Tibial nerve (tissue), 4 donors: ENCODE measurements at regions not wholly inside any gene's neighbourhood (a gene's known extent, or its start where the extent isn't known, plus 50 kb on each side); places are given as distances from the start of the nearest gene placed in this dataset.
"Not testable (repeated sequence)": the region's sequence is repeated elsewhere in the genome, so short reads cannot be mapped to it uniquely, and the experiment has no call there.

ENCODE experiments used
- DNase-seq, 2 donors: peaks; one replicate each; pipeline ENCODE4 v3.0.0-alpha.2; 2019; ENCODE audit warnings: low spot score in 2 of 2
- H3K27ac ChIP-seq, 4 donors: fragments of 200-600 bp; sonication (generic) in 3 of 4; one replicate each; pipeline ENCODE4 v1.5.1; 2017 to 2019; ENCODE audit warnings: mild to moderate bottlenecking in 1 of 4
- H3K27me3 ChIP-seq, 2 donors: fragments of 200-600 bp; sonication (generic) in 1 of 2; one replicate each; pipeline versions ENCODE4 v1.5.1 to v1.6.0; 2017 to 2019
- H3K36me3 ChIP-seq, 3 donors: fragments of 200-600 bp; sonication (generic); one replicate each; pipeline ENCODE4 v1.5.1; 2018 to 2019
- H3K4me1 ChIP-seq, 4 donors: fragments of 200-600 bp; sonication (generic) in 3 of 4; one replicate each; pipeline ENCODE4 v1.5.1; 2017 to 2019
- H3K4me3 ChIP-seq, 4 donors: fragments of 200-600 bp; sonication (generic) in 3 of 4; one replicate each; pipeline ENCODE4 v1.5.1; 2017 to 2019; ENCODE audit warnings: mild to moderate bottlenecking in 1 of 4, moderate library complexity in 1 of 4
- H3K9me3 ChIP-seq, 4 donors: fragments of 200-600 bp; sonication (generic) in 3 of 4; one replicate each; pipeline ENCODE4 v1.5.1; 2017 to 2019
- CTCF ChIP-seq, 5 experiments: fragments of 200-600 bp in 3 of 5; fragments of 450-650 bp in 2 of 5; sonication (generic) in 3 of 5; IDR thresholded peaks; one replicate each; pipeline ENCODE4 v1.5.1; 2016 to 2019; ENCODE audit warnings: antibody characterized with exemption in 5 of 5, mild to moderate bottlenecking in 3 of 5, moderate library complexity in 2 of 5
- EP300 ChIP-seq, 2 donors: sonication (generic); formaldehyde crosslinking; IDR thresholded peaks; one replicate each; pipeline ENCODE4 v1.6.1; 2017; ENCODE audit warnings: antibody characterized with exemption in 2 of 2, mild to moderate bottlenecking in 1 of 2
- POLR2A ChIP-seq, 2 donors: fragments of 450-650 bp; IDR thresholded peaks; one replicate each; pipeline ENCODE4 v1.6.1; 2017; ENCODE audit warnings: antibody characterized with exemption in 2 of 2, mild to moderate bottlenecking in 2 of 2, moderate library complexity in 2 of 2
- WGBS, 2 donors: methylation state at CpG; one replicate each; pipeline ENCODE4 v1.1.5; 2018; 5-methylcytosine and 5-hydroxymethylcytosine counted together

DNA sequence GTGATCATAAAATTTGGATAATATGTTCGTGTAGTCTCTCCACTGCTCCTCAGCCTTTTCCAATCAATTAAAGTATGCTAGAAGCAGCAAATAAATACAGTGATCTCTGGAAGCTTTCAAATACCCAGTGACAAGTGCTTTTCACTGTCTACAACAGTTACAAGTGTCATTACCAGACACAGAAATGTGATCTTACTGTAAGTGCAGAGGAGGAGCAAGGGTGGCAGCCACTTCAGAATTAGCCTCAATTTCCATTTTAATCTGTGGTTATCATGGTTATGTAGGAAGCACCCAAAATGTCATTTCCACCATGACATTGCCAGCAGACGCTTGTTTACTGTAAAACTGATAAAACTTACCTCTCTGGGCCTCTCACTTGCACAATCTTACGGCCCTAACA lies 133.9 kb upstream of the ADAMTS3 start:
- Histone ChIP-seq H3K9me3 (no peaks in the 10 kb centered on the region), H3K27me3 (no peaks in the 10 kb centered on the region), H3K4me1 (peaks cover 0 to 4% (median 0%) of the 10 kb centered on the region in 4 donors), H3K4me3 (no peak overlapping the region), H3K36me3 (no peaks in the 10 kb centered on the region), H3K27ac (no peak overlapping the region)
- WGBS, 2 donors, result 81 to 84% methylated on average over 3 of the region's 3 CpGs
- TF ChIP-seq CTCF (IDR thresholded peaks at IDR 0.05) (no peak), EP300 (IDR thresholded peaks at IDR 0.05) (no peak), POLR2A (IDR thresholded peaks at IDR 0.05) (no peak)
- no peak for DNase-seq

DNA sequence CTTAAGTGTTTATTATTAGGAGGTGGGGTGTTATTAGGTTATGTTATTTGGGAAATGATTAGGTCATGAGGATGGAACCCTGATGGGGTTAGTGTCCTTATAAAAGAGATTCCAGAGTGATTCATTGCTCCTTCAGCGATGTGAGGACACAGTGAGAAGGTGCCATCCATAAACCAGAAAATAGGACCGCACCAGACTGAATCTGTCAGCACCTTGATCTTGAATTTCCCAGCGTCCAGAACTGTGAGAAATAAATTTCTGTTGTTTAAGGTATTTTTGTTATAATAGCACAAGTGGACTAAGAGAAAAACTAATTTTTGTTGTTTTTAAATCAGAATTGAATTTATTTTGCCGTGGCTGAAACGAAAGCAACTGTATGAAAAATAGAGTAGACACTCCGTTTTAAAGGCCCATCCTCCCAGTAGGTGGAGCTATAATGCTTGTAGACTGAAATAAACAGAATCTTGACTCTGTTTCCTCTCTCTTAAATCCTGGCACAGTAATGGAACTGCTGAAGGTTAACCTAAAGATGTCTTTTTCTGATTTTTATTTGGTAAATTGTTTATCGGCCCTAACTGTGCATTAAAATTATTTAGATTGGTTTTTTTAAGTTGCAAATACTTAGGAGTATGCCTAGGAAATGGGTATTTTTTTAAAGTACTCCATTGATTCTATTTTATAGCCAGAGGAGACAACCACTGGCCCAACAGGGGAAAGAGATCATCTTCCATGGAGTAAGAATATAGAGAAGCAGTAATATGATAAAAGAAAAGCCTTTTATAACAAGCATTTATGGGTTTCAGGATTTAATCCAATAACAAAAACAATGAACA lies 133.2 kb upstream of the ADAMTS3 start:
- TF ChIP-seq POLR2A (IDR thresholded peaks at IDR 0.05) (no peak), CTCF (IDR thresholded peaks at IDR 0.05) (peak; percentile 33 to 60 (median 35)), EP300 (IDR thresholded peaks at IDR 0.05) (no peak)
- WGBS, 2 donors, result 20 to 23% methylated on average over 7 of the region's 7 CpGs
- DNase-seq, result peak in 1 of 2 donors; percentile 66
- Histone ChIP-seq H3K27ac (peak overlapping the region in 1 of 4 donors; percentile 55), H3K27me3 (no peaks in the 10 kb centered on the region), H3K4me3 (peak overlapping the region in 3 of 4 donors; percentile 14 to 40 (median 34)), H3K9me3 (no peaks in the 10 kb centered on the region), H3K36me3 (no peaks in the 10 kb centered on the region), H3K4me1 (peaks cover 0 to 4% (median 0%) of the 10 kb centered on the region in 4 donors)

DNA sequence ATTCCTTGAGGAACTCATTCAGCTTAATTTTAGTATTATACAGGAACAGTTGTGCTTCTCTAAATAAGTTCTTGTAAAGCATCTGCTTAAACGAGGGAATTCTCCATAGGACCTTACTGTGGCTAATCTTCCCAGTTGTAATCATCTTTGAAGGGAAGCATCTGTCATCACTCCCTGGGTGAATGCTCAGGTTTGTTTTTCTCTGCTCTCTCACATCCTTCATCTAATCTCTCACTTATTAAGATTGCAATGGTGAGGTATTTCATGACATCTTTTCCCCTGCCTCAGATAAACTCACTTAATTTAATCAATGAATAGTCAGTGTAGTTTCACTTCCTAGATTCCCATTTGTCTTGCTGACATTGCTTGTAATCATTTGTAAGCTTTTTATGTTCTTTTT lies 121.8 kb upstream of the ADAMTS3 start:
- TF ChIP-seq EP300 (IDR thresholded peaks at IDR 0.05), result no peak
- Histone ChIP-seq H3K4me3 (no peak overlapping the region), H3K27me3 (no peaks in the 10 kb centered on the region), H3K36me3 (no peaks in the 10 kb centered on the region), H3K4me1 (no peaks in the 10 kb centered on the region), H3K9me3 (no peaks in the 10 kb centered on the region), H3K27ac (no peak overlapping the region)
- WGBS, 2 donors, result 12 to 13% methylated on average over 1 of the region's 1 CpG
- no peak for DNase-seq

GRCh38 chr4:72689923-72690322 lies 120.9 kb upstream of the ADAMTS3 start:
- WGBS, 2 donors, result 68% methylated on average over 1 of the region's 1 CpG
- no peak overlapping the region for H3K4me3 ChIP-seq
- no peaks in the 10 kb centered on the region for H3K36me3 ChIP-seq
- H3K27ac ChIP-seq, result no peak overlapping the region
- TF ChIP-seq POLR2A (IDR thresholded peaks at IDR 0.05), result no peak
- TF ChIP-seq CTCF (IDR thresholded peaks at IDR 0.05), result no peak
- no peak for TF ChIP-seq EP300 (IDR thresholded peaks at IDR 0.05)
- DNase-seq, result no peak
- peaks cover 0 to 2% (median 0%) of the 10 kb centered on the region in 4 donors for H3K9me3 ChIP-seq
- no peaks in the 10 kb centered on the region for H3K4me1 ChIP-seq
- no peaks in the 10 kb centered on the region for H3K27me3 ChIP-seq

GRCh38 chr4:72686390-72686789 lies 117.4 kb upstream of the ADAMTS3 start:
- WGBS, 2 donors, result 82 to 83% methylated on average over 2 of the region's 2 CpGs
- not testable (repeated sequence) for H3K4me3 ChIP-seq, DNase-seq, H3K27me3 ChIP-seq, H3K36me3 ChIP-seq, H3K27ac ChIP-seq, H3K4me1 ChIP-seq
- peaks cover 0 to 16% (median 0%) of the 10 kb centered on the region in 4 donors for H3K9me3 ChIP-seq

GRCh38 chr4:72679666-72680065 lies 110.6 kb upstream of the ADAMTS3 start:
- Histone ChIP-seq H3K4me1 (no peaks in the 10 kb centered on the region), H3K27ac (no peak overlapping the region)

More at GRCh38 chr4:72679666-72680065, 110.6 kb upstream of the ADAMTS3 start:
- Histone ChIP-seq H3K9me3 (peaks cover 0 to 22% (median 0%) of the 10 kb centered on the region in 4 donors), H3K36me3 (no peaks in the 10 kb centered on the region), H3K4me3 (no peak overlapping the region), H3K27me3 (no peaks in the 10 kb centered on the region)
- TF ChIP-seq CTCF (IDR thresholded peaks at IDR 0.05) (no peak), POLR2A (IDR thresholded peaks at IDR 0.05) (no peak), EP300 (IDR thresholded peaks at IDR 0.05) (no peak)
- 100% methylated on average over 2 of the region's 2 CpGs for WGBS, 2 donors
- DNase-seq, result no peak
